DOHH2 (cell line): ENCODE measurements at regions not wholly inside any gene's neighbourhood (a gene's known extent, or its start where the extent isn't known, plus 50 kb on each side); places are given as distances from the start of the nearest gene placed in this dataset.
A peak's percentile ranks its signal among the peaks of the same experiment; 100 is the strongest.

Source experiments
- H3F3A ChIP-seq: fragments of 200-600 bp; sonication (generic), shearing (Covaris generic); 2 replicates; pipeline ENCODE4 v1.6.0; 2016; ENCODE audit warnings: antibody characterized with exemption, mild to moderate bottlenecking; ENCODE audit not compliant: control insufficient read depth, insufficient read depth
- H3K27ac ChIP-seq: fragments of 200-600 bp; sonication (generic); 2 replicates; pipeline ENCODE4 v1.5.1; 2014; ENCODE audit warnings: low read depth, mild to moderate bottlenecking, low read length, moderate library complexity
- H3K27me3 ChIP-seq: fragments of 200-600 bp; sonication (generic); 2 replicates; pipeline ENCODE4 v1.6.1; 2014; ENCODE audit warnings: mild to moderate bottlenecking, low read length, mixed read lengths; ENCODE audit not compliant: control insufficient read depth
- H3K36me3 ChIP-seq: fragments of 200-600 bp; sonication (generic); 2 replicates; pipeline ENCODE4 v1.6.1; 2014; ENCODE audit warnings: mild to moderate bottlenecking, low read length, moderate library complexity, mixed read lengths; ENCODE audit not compliant: control insufficient read depth
- H3K4me1 ChIP-seq: fragments of 200-600 bp; sonication (generic); 2 replicates; pipeline ENCODE4 v1.6.1; 2014; ENCODE audit warnings: mild to moderate bottlenecking, low read length, mixed read lengths; ENCODE audit not compliant: control insufficient read depth
- H3K4me2 ChIP-seq: fragments of 200-600 bp; sonication (generic); 2 replicates; pipeline ENCODE4 v1.6.0; 2014; ENCODE audit warnings: mild to moderate bottlenecking, low read length, moderate library complexity
- H3K4me3 ChIP-seq: fragments of 200-600 bp; sonication (generic); 2 replicates; pipeline ENCODE4 v1.5.1; 2014; ENCODE audit warnings: mild to moderate bottlenecking, low read length, mixed read lengths
- H3K79me2 ChIP-seq: fragments of 200-600 bp; sonication (generic); 2 replicates; pipeline ENCODE4 v1.6.1; 2014; ENCODE audit warnings: mild to moderate bottlenecking, low read length, mixed read lengths; ENCODE audit not compliant: control insufficient read depth
- H3K9me2 ChIP-seq: fragments of 200-600 bp; sonication (generic); replicated peaks from 2 replicates; pipeline ENCODE4 v1.6.1; 2014; ENCODE audit warnings: mild to moderate bottlenecking, low read length, mixed read lengths; ENCODE audit not compliant: control insufficient read depth
- H3K9me3 ChIP-seq: fragments of 200-600 bp; sonication (generic); 2 replicates; pipeline ENCODE4 v1.6.1; 2014; ENCODE audit warnings: antibody characterized with exemption, low read length, mixed read lengths; ENCODE audit not compliant: control insufficient read depth, insufficient read depth
- H4K20me1 ChIP-seq: fragments of 200-600 bp; sonication (generic); 2 replicates; pipeline ENCODE4 v1.6.0; 2014; ENCODE audit warnings: low read depth, mild to moderate bottlenecking, antibody characterized with exemption, low read length, moderate library complexity; ENCODE audit not compliant: control insufficient read depth, insufficient read depth
- EZH2phosphoT487 ChIP-seq: fragments of 200-600 bp; sonication (generic); IDR thresholded peaks from 2 replicates; pipeline ENCODE4 v1.6.1; 2017; ENCODE audit warnings: borderline replicate concordance, mild to moderate bottlenecking, antibody characterized with exemption, low read length, moderate library complexity, mixed read lengths
- TF ChIP-seq, protein P1 (sequence below): fragments of 200-600 bp; sonication (generic); IDR thresholded peaks from one replicate; pipeline ENCODE4 v1.5.1; 2014; ENCODE audit warnings: antibody characterized with exemption, mild to moderate bottlenecking, low read depth, low read length; ENCODE audit not compliant: poor library complexity, severe bottlenecking

GRCh38 chr7:121494516-121494915, 98.4 kb upstream of the FAM3C start:
- H3K27ac ChIP-seq: no peak overlapping the region
- H3F3A ChIP-seq: no peaks in the 10 kb centered on the region
- no peaks in the 10 kb centered on the region for H4K20me1 ChIP-seq
- TF ChIP-seq EZH2phosphoT487: no peak
- TF ChIP-seq, protein P1, sequence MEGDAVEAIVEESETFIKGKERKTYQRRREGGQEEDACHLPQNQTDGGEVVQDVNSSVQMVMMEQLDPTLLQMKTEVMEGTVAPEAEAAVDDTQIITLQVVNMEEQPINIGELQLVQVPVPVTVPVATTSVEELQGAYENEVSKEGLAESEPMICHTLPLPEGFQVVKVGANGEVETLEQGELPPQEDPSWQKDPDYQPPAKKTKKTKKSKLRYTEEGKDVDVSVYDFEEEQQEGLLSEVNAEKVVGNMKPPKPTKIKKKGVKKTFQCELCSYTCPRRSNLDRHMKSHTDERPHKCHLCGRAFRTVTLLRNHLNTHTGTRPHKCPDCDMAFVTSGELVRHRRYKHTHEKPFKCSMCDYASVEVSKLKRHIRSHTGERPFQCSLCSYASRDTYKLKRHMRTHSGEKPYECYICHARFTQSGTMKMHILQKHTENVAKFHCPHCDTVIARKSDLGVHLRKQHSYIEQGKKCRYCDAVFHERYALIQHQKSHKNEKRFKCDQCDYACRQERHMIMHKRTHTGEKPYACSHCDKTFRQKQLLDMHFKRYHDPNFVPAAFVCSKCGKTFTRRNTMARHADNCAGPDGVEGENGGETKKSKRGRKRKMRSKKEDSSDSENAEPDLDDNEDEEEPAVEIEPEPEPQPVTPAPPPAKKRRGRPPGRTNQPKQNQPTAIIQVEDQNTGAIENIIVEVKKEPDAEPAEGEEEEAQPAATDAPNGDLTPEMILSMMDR: no peak
- H3K36me3 ChIP-seq: no peaks in the 10 kb centered on the region
- H3K4me1 ChIP-seq: no peaks in the 10 kb centered on the region
- no peaks in the 10 kb centered on the region for H3K79me2 ChIP-seq
- no peaks in the 10 kb centered on the region for H3K9me3 ChIP-seq
- no peaks in the 10 kb centered on the region for H3K27me3 ChIP-seq
- no peaks in the 10 kb centered on the region for H3K9me2 ChIP-seq
- H3K4me2 ChIP-seq: no peak overlapping the region
- no peak overlapping the region for H3K4me3 ChIP-seq

DNA sequence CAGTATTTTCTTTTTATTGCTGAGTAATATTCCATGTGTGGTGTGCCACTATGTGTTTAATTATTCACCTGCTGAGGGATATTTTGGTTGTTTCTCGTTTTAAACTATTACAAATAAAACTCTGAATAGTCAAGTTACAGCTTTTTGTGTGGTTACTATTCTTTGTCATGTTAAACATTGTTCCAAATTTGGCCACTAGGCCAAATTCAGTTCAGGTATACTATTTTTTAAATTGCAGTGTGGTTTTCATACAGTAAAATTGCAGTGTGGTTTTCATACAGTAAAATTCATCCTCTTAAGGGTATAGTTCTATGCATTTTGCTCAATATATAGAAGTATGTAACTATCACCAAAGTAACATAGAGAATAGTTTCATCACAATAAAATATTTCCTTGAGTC, 97.4 kb upstream of the FAM3C start:
- Histone ChIP-seq H3K79me2 (no peaks in the 10 kb centered on the region), H4K20me1 (no peaks in the 10 kb centered on the region), H3K9me3 (no peaks in the 10 kb centered on the region), H3F3A (no peaks in the 10 kb centered on the region), H3K36me3 (no peaks in the 10 kb centered on the region), H3K4me1 (no peaks in the 10 kb centered on the region), H3K27ac (no peak overlapping the region), H3K9me2 (no peaks in the 10 kb centered on the region), H3K4me2 (no peak overlapping the region), H3K27me3 (no peaks in the 10 kb centered on the region), H3K4me3 (no peak overlapping the region)
- TF ChIP-seq, protein P1: peak; percentile 11
- TF ChIP-seq EZH2phosphoT487: no peak

DNA sequence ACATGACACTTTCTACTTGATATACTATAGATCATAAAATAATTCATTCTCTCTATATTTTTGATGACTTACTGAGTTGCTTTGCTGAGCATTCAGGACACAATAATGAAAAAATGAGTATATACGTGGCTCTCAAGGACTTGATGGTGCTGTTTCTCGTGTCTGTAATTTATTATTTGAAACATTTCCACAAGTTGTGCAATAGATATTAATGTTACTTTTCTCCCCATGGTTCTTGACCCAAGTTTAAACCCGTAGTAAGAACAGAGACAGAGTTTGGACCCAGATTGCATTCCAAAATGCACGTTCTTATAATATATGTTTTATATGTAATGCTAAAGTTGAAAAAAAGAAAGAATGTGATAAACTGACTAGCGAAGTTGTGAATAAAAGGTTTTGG, 94.2 kb upstream of the FAM3C start:
- Histone ChIP-seq H3K4me1 (no peaks in the 10 kb centered on the region), H3K9me2 (no peaks in the 10 kb centered on the region), H3K79me2 (no peaks in the 10 kb centered on the region), H3K4me3 (no peak overlapping the region), H3K9me3 (no peaks in the 10 kb centered on the region), H3F3A (no peaks in the 10 kb centered on the region), H4K20me1 (no peaks in the 10 kb centered on the region), H3K36me3 (no peaks in the 10 kb centered on the region), H3K27ac (no peak overlapping the region), H3K4me2 (no peak overlapping the region), H3K27me3 (no peaks in the 10 kb centered on the region)
- TF ChIP-seq, protein P1: no peak
- no peak for TF ChIP-seq EZH2phosphoT487

DNA sequence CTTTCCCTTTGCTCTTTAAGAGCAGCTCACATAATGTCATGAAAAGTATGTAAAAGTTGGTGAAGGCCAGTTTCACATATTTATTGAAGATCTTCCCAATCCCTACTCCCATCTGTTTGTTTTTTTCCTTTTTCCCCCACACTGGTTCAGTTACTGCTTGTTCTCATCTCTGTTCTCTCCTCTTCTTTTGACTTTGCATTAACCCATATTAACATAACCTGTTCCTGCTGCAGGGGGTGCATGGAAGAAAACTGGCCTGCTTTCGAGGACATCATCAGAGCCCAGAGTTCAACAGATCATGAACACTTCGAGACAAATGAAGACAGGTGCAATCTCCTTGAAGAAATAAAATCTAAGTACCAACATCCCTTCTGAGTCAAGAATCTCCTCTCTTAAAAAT, 93.3 kb upstream of the FAM3C start:
- H3F3A ChIP-seq: no peaks in the 10 kb centered on the region
- TF ChIP-seq, protein P1: no peak
- TF ChIP-seq EZH2phosphoT487: no peak
- no peak overlapping the region for H3K4me3 ChIP-seq

More for the DNA sequence above, 93.3 kb upstream of the FAM3C start:
- Histone ChIP-seq H4K20me1 (no peaks in the 10 kb centered on the region), H3K9me3 (no peaks in the 10 kb centered on the region), H3K79me2 (no peaks in the 10 kb centered on the region), H3K36me3 (no peaks in the 10 kb centered on the region), H3K4me1 (no peaks in the 10 kb centered on the region), H3K4me2 (no peak overlapping the region), H3K9me2 (no peaks in the 10 kb centered on the region), H3K27ac (no peak overlapping the region), H3K27me3 (no peaks in the 10 kb centered on the region)
